ENCODE measurements at regions not wholly inside any gene's neighbourhood (a gene's known extent, or its start where the extent isn't known, plus 50 kb on each side); places are given as distances from the start of the nearest gene placed in this dataset.

- TF ChIP-seq CTCF (conservative IDR thresholded peaks at IDR 0.05; ENCODE audit: low read depth, low read length) = no peak
- TF ChIP-seq EZH2 (IDR thresholded peaks at IDR 0.05; ENCODE audit: borderline replicate concordance, low read depth, low read length, poor library complexity, severe bottlenecking) = no peak
Observed at GRCh38 chr6:16839631-16840179, 78.4 kb upstream of the ATXN1 start.
